Motor neuron (in vitro differentiated cells): ENCODE measurements at regions not wholly inside any gene's neighbourhood (a gene's known extent, or its start where the extent isn't known, plus 50 kb on each side); places are given as distances from the start of the nearest gene placed in this dataset.
"Not testable (repeated sequence)": the region's sequence is repeated elsewhere in the genome, so short reads cannot be mapped to it uniquely, and the experiment has no call there.

Source experiments
- ATAC-seq, 8 experiments: fragments of 200-7000 bp; cut with Tn5 transposase; replicated peaks in 6 of 8; 2 replicates each; pipeline ENCODE4 v1.8.0; 2021; ENCODE audit warnings: mild to moderate bottlenecking in 8 of 8, moderate library complexity in 8 of 8
- H3K27ac ChIP-seq, 2 donors: fragments of 250-450 bp; sonication (Bioruptor Pico); 2 replicates each; pipeline ENCODE4 v1.9.0; 2021; ENCODE audit warnings: antibody characterized with exemption in 2 of 2, mild to moderate bottlenecking in 2 of 2, moderate library complexity in 1 of 2
- H3K4me1 ChIP-seq, 2 donors: fragments of 250-450 bp; sonication (Bioruptor Pico); replicated peaks in 1 of 2; 2 replicates each; pipeline ENCODE4 v1.6.1; 2021; ENCODE audit warnings: antibody characterized with exemption in 2 of 2, mild to moderate bottlenecking in 2 of 2, moderate library complexity in 1 of 2
- H3K4me3 ChIP-seq, 5 donors: fragments of 250-450 bp; sonication (Bioruptor Pico); 2 replicates each; pipeline ENCODE4 v1.9.0; 2021; ENCODE audit warnings: antibody characterized with exemption in 5 of 5, mild to moderate bottlenecking in 5 of 5, moderate library complexity in 4 of 5
- WGBS, 10 experiments: fragments of 450-650 bp; shearing (Covaris generic); methylation state at CpG; one replicate each; pipeline ENCODE4 v1.0.0; 2022; 5-methylcytosine and 5-hydroxymethylcytosine counted together
- in situ Hi-C, 9 experiments: fragments of 400-800 bp; cut with MboI; loops; one replicate each; pipeline ENCODE4 v1.15.0; 2021; ENCODE audit warnings: low sequenced_read_pairs in 9 of 9, low pct_unique_long_range_greater_than_20kb in 2 of 9; ENCODE audit not compliant: unreplicated experiment in 9 of 9

DNA sequence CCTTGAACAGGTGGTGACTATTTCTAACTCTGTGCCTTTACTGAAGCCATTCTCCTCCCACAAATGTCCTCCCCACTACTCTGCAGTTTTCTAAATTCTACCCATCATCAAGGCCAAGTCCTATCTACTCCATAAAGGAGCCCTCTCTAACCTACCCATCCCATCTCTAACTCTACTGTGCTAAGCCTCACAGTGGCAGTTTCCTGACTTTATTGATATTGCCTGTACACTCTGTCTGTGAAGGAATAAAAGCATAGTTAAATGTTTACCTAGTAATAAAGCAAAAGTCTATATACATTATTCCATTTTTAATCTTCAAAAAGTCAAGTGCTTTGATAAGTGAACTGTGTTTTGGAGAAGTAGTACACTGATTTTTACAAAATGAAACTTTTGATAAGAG lies 178.4 kb upstream of the HMCN1 start:
- in situ Hi-C loops, result loop anchor here in 2 of 9 experiments (25.0 kb wide), 1 partner anchor 243 kb away; the partner anchor contains the start of gene IVNS1ABP (in 2 of the 2)
- Histone ChIP-seq H3K27ac (no peak overlapping the region), H3K4me3 (no peak overlapping the region), H3K4me1 (no peaks in the 10 kb centered on the region)
- ATAC-seq, result no peak

DNA sequence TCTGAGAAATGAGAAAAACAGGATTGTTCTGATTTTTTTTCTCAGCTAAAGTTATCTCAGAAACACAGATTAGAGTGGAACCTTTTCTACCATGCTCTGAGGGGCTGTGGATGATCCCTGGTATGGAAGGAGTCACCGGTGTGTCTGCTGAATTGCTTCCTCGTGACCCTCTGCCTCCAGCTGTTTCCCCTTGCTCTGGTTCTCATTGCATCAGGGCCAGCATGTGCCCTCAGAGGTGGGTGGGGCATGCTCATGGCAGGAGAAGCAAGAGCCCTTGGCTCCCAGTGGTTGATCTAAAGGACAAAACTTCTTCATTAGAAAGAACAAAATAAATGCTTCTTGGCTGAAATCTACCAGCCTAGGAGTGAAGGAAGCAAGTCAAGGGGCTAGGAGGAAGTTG lies 183.2 kb upstream of the HMCN1 start:
- 25 to 93% (median 44%) methylated on average over 1 to 2 of the region's 2 CpGs; no CpG with 5 or more reads in 6 of the 10 experiments for WGBS, 10 experiments
- Histone ChIP-seq H3K4me3 (no peak overlapping the region), H3K4me1 (no peaks in the 10 kb centered on the region), H3K27ac (no peak overlapping the region)
- in situ Hi-C loops, result loop anchor here in 2 of 9 experiments (25.0 kb wide), 1 partner anchor 239 kb away; the partner anchor contains the start of gene IVNS1ABP (in 2 of the 2)
- peak in 2 of 8 experiments; percentile 24 to 45 for ATAC-seq

DNA sequence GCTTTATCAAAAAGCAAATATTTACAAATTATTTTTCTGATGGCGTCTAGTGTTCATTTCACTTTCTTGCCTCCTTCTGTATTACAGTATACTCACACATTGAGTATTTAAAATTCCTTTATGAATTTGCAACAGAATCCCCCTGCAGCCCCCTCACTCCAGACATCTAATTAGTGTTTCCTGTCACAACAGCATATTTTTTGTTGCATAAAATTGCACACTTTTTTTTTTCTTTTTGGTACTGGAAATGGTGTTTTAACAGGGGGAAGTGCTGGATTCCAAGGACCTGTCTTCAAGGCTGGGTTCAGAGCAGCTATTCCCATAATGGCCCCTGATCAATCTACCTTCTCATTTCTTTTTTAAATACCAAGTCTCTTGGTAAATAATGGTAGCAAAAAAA lies 184.3 kb upstream of the HMCN1 start:
- ATAC-seq, result no peak
- WGBS, 10 experiments, result 91 to 100% (median 100%) methylated on average over 1 of the region's 1 CpG; no CpG with 5 or more reads in 1 of the 10 experiments
- Histone ChIP-seq H3K4me3 (no peak overlapping the region), H3K27ac (no peak overlapping the region), H3K4me1 (no peaks in the 10 kb centered on the region)
- in situ Hi-C loops, result loop anchor here in 2 of 9 experiments (25.0 kb wide), 1 partner anchor 238 kb away; the partner anchor contains the start of gene IVNS1ABP (in 2 of the 2)

GRCh38 chr1:185546029-185546428 lies 188.2 kb upstream of the HMCN1 start:
- WGBS, 10 experiments, result 10 to 100% (median 92%) methylated on average over 1 to 4 of the region's 4 CpGs; no CpG with 5 or more reads in 3 of the 10 experiments
- peak in 1 of 8 experiments; percentile 72 for ATAC-seq

GRCh38 chr1:185541871-185542301 lies 192.3 kb upstream of the HMCN1 start:
- in situ Hi-C loops, result no loop called here
- peak in 1 of 8 experiments; percentile 59 for ATAC-seq
- Histone ChIP-seq H3K4me1 (no peaks in the 10 kb centered on the region), H3K4me3 (no peak overlapping the region), H3K27ac (no peak overlapping the region)
- 13 to 100% (median 89%) methylated on average over 1 of the region's 1 CpG; no CpG with 5 or more reads in 1 of the 10 experiments for WGBS, 10 experiments

More at GRCh38 chr1:185546029-185546428, 188.2 kb upstream of the HMCN1 start:
- no peaks in the 10 kb centered on the region for H3K4me1 ChIP-seq
- no peak overlapping the region for H3K27ac ChIP-seq
- H3K4me3 ChIP-seq, result no peak overlapping the region
- in situ Hi-C loops, result no loop called here

- WGBS, 10 experiments, result 94 to 100% (median 98%) methylated on average over 2 to 5 of the region's 5 CpGs; no CpG with 5 or more reads in 3 of the 10 experiments
- Histone ChIP-seq H3K4me3 (no peak overlapping the region), H3K4me1 (no peaks in the 10 kb centered on the region), H3K27ac (no peak overlapping the region)
- in situ Hi-C loops, result no loop called here
- ATAC-seq, result no peak
These were observed 193.9 kb upstream of the HMCN1 start for GRCh38 chr1:185540295-185540694.

DNA sequence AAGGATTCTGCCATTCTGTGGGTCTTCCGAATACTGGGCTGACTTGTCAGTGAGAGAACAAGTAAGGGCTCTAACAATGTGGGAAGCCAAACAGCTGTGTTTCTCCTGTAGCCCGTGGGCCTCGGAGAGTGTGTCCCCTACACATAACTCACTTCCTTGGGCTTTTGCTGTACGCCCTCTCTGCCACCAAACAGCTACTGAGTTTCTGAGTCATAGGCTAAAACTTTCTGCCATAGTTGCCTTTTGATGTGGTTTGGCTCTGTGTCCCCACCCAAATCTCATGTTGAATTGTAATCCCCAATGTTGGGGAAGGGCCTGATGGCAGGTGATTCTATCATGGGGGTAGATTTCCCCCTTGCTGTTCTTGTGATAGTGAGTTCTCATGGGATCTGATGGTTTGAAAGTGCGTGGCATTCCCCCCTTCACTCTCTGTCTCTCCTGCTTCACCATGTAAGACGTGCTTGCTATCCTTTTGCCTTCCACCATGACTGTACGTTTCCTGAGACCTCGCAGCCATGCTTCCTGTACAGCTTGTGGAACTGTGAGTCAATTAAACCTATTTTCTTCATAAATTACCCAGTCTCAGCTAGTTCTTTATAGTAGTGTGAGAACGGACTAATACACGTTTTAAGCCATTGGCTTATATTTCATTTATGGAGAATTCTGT lies 194.8 kb upstream of the HMCN1 start:
- H3K4me3 ChIP-seq, result no peak overlapping the region
- H3K27ac ChIP-seq, result no peak overlapping the region
- in situ Hi-C loops, result no loop called here
- H3K4me1 ChIP-seq, result no peaks in the 10 kb centered on the region
- 71 to 100% (median 86%) methylated on average over 1 to 10 of the region's 10 CpGs for WGBS, 10 experiments
- peak in 1 of 8 experiments; percentile 25 for ATAC-seq

GRCh38 chr1:185538309-185538898 lies 195.8 kb upstream of the HMCN1 start:
- H3K4me1 ChIP-seq, in situ Hi-C loops, H3K27ac ChIP-seq, H3K4me3 ChIP-seq, ATAC-seq: not testable (repeated sequence)
- WGBS, 10 experiments, result 41 to 85% (median 64%) methylated on average over 2 to 13 of the region's 16 CpGs; no CpG with 5 or more reads in 3 of the 10 experiments

GRCh38 chr1:185537596-185537995 lies 196.6 kb upstream of the HMCN1 start:
- WGBS, 10 experiments, result 86 to 100% (median 100%) methylated on average over 1 to 2 of the region's 2 CpGs; no CpG with 5 or more reads in 3 of the 10 experiments
- ATAC-seq, result no peak
- no peak overlapping the region for H3K27ac ChIP-seq
- H3K4me3 ChIP-seq, result no peak overlapping the region
- in situ Hi-C loops, result no loop called here
- H3K4me1 ChIP-seq, result no peaks in the 10 kb centered on the region

DNA sequence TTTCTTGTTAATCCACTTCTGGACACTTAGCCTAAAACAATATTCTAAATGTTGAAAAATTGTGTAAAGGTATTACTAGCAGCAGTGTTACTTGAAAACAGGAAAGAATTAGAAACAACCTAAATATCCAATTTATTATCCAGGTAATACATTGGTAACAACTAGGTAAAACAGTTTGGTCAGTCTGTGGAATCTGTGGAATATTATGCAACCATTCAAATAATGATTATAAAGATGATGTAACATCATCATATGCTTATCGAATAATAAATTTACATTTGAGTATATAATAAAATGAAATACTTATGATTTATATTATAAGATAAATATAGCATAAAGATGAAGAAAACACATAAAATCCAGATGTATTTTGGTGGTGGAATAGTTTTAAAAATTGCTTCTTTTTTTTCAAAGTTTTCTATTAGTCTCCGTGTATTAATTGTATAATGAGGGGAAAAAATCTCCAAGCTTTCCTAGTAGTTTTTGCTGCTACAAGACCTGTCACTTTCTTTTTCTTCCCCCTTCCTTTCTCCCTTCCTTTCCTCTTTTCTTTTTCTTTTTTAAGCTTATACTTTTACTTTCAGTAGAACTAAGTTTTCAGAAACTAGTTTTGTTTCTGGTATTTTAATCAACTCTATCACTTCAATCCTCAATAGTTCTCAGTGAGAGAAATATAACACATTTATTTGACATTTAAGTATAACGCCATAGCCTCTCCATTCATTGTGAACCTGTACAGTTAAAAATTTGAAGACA lies 197.8 kb upstream of the HMCN1 start:
- in situ Hi-C loops, result no loop called here
- no peak overlapping the region for H3K27ac ChIP-seq
- H3K4me1 ChIP-seq, result no peaks in the 10 kb centered on the region
- H3K4me3 ChIP-seq, result no peak overlapping the region
- WGBS, 10 experiments, result 20 to 99% (median 80%) methylated on average over 1 to 3 of the region's 3 CpGs
- no peak for ATAC-seq

GRCh38 chr1:185535621-185536020 lies 198.6 kb upstream of the HMCN1 start:
- no peak for ATAC-seq
- 27 to 100% (median 94%) methylated on average over 1 to 2 of the region's 2 CpGs for WGBS, 10 experiments
- H3K4me1 ChIP-seq, result no peaks in the 10 kb centered on the region
- H3K27ac ChIP-seq, result no peak overlapping the region
- in situ Hi-C loops, result no loop called here
- H3K4me3 ChIP-seq, result no peak overlapping the region

DNA sequence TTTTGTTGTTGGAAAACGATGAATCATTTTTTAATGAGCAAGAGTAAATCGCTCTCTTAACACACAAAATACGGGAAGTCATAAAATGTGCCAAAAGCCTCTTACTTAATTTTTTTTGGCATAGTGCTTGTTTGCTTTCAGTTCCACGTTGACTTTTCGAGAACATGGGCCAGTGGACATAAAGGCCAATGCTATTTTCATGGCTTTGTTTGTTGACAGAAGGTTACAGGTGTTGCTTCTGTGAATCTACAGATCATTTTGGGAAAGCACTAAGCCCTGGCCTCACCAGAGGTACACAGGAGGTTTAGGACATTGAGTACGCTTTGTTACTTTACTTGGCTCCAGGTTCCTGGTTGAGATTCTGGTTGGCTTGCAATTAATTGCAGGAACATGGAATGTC lies 199.4 kb upstream of the HMCN1 start:
- Histone ChIP-seq H3K4me3 (no peak overlapping the region), H3K27ac (no peak overlapping the region), H3K4me1 (no peaks in the 10 kb centered on the region)
- no peak for ATAC-seq
- in situ Hi-C loops, result no loop called here
- 43 to 93% (median 77%) methylated on average over 2 to 6 of the region's 6 CpGs for WGBS, 10 experiments

DNA sequence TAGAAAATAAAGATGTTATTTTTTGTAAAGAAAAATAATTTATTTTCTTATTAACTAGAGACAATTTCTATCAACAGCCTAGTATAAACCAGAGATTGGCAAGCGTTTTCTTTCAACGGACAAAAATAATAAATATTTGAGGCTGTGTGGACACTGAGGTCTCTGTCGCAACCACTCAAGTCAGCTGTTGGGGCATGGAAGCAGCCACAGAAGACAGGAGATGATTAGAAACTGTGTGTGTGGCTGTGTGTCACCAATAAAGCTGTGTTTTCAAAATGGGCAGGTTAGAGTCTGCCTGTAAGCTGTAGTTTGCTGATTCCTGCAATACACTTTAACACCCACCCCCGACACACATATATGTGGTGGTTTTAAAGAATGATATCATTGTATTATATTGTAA lies 200.6 kb upstream of the HMCN1 start:
- 69 to 100% (median 96%) methylated on average over 3 to 4 of the region's 4 CpGs; no CpG with 5 or more reads in 1 of the 10 experiments for WGBS, 10 experiments
- no peak for ATAC-seq
- Histone ChIP-seq H3K27ac (no peak overlapping the region), H3K4me1 (no peaks in the 10 kb centered on the region), H3K4me3 (no peak overlapping the region)
- in situ Hi-C loops, result no loop called here
